ENCODE measurements at regions not wholly inside any gene's neighbourhood (a gene's known extent, or its start where the extent isn't known, plus 50 kb on each side); places are given as distances from the start of the nearest gene placed in this dataset.

DNA sequence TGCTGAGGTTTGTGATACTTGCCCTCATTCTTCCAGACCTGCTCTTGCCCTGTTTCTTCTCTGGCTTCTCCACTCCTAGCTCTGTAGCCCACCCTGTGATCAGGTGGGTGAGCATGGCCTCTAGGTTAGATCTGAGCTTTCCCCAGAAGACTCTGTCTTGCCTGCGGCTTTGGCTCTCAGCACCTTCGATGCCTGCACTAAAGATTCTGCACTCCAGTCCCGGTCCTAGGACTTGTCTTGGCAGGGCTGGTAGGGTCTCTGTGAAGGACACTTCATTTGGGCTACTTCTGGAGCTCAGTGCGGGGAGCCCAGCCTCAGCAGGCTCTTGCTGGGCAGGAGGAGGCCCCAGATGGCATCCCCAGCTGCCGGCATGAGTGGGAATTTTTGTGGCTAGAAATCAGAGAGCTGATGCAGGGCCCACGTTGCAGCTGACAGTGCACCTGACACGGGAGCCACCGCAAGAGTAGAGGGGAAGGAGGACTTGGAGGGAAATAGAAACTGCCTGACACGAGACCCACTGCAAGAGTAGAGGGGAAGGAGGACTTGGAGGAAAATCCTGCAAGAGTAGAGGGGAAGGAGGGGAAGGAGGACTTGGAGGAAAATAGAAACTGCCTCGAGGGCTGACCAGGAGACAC is 226.9 kb upstream of the B3GAT1 start:
- DNase-seq, result no peak

DNA sequence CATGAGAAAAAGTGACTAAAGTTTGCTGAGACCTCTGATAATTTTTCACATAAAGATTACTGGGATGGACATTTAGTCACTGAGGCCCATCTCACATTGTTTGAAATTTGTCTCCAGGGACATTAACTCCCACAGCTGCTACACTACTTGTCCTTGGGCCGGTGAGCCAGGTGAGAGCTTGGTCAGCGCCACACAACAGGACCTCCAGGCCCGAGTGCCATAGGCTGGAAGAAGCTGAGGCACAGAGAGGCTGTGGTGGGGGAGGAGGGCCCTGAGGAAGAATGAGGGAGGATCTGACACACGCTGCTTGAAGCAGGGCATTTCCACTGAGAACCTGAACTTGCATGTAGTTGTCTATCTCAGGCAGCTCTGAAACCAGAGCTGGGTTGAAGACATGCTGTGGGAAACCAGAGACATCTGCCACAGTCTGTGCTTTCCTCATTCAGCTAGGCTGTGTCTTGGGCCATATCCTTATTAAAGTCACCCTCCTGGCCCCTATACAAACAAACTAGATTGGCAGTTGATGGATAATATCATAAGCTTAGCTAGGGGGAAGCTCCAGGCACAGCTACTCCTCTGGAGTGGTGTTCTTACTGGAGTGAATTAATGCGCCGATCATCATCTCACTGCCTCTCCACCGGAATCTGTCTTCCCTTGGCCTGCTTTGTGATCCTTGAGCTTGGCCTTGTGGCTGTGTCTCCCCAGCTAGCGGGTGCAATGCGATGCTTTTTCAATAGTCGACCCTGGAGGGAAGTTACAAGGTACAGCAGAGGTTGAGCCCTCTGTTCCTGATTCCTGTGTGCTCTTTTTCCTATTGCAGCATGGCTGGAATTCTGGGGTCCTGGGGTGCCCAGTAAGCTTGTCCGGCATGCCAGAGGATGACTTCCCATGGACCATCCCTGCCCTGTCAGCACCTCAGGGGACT is 225.3 kb upstream of the B3GAT1 start:
- no peak for DNase-seq

DNA sequence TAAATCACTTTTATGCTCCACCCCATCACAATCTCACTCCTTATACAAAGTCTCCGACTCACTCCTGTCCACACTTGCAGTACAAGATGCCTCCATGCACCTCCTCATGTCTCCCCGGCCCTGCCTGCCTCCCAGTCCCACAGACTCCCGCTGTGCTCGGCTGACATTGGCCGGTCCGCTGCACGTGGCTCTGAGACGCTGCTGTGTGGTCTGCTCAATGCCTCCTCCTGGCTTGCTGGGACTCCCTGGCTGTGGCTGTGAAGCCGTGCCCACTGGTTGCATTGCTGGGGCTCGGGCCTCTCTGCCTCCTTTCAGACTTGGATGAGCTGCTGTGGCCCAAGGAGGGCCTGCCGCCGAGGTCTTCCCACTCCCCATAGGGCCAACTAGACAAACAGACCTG is 224.0 kb upstream of the B3GAT1 start:
- DNase-seq, result no peak

DNA sequence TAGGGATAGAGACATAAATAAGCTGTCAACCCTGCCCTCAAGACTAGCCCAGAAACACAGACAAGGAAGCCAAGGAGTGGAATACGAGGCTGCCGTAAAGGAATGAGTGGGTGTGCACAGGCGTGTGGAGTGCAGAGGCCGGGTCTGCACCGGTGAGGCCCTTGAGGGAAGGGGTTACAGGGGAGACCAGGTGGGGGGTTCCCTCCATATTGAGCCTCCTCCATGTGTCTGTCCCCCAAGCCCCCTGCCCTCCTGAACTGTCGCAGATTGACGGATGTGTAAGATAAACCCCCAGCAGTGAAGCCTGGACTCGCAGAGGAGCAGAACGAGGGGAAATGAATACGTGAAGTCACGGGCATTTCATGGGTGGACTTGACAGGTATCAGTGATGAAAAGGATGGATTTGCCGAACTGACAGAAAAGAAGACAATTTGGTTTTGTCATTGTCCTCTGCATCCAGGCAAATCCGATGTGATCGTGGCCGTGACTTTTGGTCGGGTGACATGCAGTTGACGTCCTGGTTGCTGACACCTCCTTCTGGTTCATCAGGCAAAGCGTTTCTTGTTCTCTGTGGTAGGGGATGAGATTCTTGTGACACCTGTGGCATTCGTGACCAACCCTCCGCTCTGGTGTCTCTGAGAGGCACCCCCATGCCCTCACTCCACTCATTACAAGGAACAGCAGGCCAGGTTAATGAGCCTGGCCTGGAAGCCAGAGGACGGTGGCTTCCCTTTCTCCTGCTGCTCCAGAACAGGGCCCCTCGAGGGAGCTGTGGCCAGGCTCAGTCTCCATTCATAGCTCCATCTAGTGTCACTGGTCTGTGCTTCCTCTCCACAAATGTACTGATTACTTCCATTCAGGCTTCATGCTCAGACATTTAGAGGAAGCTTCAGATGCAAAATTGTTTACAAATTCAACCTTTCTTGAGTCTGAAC is 223.1 kb upstream of the B3GAT1 start:
- no peak for DNase-seq

DNA sequence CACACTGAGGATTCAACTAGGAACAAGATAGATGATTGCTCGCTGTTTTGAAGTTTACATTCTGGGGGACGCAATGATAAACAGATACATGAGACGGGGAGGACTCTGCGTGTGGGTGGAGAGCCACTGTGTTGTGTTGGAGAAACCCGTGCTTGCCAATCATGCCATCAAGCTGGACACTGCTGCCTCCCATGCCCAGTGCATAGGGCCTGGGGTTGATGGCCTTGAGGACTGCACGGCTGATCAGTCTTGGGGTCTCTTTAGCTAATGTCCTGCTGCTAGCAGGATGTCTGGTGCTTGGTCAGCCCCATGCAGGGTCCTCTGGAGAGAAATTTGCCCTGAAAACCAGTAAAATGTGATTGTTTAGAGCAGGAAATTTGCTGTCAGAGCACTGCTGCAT is 221.2 kb upstream of the B3GAT1 start:
- DNase-seq, result no peak

DNA sequence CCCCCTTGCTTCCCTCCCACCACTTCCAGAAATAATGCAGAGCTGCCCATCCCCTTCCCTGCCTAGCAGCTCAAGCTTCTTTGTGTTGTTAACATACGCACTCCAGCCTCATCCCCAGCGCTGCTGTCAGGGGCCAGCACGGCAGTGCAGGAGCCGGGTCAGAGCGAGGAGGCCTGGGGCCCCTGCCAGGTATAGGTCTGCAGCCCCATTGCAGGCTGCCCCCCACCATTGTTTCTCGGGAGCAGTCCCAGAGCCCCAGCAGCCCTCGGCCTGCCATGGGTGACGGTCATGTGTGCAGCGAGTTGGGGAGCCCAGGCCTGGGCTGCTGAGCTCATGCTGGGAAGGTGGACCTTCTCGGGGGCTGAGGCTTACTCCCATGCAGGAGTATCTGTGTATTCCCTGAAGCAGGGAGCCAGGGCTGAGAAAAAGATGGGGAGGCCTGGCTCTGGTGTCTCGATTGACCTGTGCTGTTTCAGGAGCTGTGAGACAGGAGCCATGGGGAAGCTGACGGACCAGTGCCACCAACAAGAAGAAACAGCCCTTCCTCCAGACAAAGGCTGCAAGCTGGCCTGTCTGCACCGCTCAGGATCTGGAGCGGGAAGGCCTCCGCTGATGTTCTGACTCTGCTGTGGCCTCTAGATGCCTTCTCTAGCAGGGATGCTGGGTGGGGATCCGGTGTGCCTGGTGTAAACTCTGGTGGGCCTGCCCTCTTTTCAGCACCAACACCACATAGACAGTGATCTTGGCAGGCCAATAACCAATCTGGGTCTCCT is 220.5 kb upstream of the B3GAT1 start:
- no peak for DNase-seq

DNA sequence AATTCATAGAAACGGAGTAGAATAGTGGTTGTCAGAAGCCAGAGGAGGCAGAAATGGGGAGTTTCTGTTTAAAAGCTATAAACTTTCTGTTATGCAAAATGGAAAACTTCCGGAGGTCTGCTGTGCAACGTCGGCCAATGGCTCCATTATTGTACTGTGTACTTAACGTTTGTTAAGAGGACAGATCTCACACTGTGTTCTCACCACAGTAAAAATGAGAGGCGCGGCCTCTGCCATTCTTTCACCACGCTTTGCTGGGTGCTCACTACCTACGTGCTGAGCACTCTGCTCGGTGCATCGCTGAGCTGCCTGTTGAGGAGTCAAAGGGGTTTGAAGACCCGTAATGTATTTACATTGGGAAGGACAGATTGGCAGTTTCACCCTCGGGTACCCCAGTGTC is 218.8 kb upstream of the B3GAT1 start:
- no peak for DNase-seq

DNA sequence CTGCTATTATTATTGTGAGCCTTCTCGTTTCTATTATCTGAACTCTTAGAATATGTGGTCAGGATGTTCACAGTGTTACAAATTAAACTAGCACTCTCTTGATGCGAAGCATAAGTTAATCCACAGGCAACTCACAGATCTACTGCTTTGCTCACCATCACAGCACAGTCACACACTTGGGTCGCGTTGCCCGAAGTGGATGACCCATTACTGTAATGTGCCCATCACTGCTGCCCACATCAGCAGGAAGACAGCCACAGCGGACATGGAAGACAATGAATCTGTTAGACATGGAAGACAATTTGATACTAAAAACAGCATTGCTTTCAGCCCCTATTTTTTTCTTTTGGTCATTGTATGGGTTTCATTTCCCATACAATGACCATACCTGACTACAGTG is 216.4 kb upstream of the B3GAT1 start:
- no peak for DNase-seq

DNA sequence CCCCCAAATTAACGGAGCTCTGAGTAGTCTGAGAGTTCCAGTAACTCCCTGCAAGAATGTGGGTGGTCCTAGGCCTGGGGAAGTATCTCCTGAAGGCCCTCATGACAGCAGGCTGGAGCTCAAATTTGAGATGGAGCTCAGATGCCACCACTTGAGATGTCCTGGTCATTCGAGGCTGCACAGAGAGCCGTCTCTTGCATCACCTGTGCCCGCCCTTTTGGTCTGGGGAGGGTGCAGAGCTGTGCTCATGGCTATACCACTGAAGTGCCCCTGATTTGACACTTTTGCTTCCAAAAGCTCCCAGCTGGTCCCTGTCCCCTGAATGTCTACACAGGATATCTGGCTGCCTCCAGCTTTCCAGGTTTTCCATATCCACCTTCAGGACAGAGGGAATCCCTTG is 214.0 kb upstream of the B3GAT1 start:
- no peak for DNase-seq

DNA sequence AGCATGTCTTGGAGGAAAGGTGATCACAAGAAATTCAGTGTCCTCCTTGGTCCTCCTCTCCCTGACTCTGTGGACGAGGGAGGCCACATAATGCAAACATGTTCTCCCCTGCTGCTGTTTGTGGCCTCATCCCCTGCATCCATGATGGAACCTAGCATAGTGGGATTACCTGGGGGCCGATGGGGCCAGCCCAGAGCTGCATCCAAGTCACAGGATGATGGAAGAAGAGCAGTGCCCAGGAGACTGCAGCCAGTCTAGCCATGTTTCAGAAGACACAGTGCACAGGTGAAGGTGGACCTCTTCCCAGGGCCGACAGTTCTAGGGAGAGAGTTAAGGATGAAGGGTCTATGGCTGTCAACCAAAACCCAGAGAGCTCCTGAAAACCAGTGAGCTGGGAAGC is 213.6 kb upstream of the B3GAT1 start:
- no peak for DNase-seq

DNA sequence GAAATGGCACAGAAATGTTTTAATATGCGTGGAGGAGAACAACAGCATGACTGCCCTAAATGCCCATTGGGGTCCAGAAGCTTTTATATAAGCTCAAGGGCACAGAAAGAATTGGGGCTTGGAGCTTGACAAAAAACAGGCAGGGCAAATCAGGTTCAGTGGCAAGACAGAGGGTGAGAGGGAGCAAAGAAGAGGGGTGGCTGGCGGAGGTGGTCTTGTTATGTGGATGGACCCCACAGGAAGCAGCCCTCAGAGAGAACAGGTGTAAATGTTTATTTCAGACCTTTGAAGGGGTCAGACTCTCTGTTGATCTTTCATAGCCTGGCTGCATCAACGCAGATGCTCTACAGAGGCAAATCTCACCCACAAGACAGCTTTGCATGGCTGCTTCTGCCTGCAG is 213.1 kb upstream of the B3GAT1 start:
- DNase-seq, result no peak

DNA sequence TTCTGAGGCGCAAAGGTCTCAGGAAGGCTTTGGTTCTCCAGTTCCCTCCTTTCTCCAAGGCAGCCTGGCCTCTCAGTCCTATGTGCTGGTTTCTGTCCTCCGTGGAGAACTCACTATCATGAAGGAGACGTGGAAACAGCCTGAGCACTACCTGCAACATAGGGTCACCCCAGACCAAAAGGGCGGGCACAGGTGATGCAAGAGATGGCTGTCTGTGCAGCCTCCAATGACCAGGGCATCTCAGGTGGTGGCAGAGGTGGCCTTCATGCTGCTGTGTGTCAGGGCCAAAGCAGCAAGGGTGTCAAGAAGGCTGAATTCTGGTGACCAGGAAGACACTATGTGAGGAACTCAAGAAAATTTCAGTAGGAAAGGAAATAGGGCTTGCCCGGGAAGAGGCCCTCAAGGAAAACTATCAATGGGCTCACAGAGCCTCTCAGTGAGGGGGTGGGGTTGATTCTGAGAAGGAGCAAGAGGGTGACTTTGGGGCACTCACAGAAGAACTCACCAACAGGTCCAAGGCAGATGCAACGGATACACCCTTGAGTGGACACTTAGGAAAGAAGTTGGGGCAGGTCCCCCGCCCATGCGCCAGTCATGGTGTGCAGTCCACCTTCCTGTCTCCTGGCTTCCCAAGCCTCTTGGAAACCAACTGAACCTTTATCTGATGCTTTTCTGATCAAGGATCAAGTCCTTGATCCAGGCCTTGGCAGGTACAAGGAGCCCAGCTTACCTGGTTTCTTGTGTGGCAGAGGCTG is 212.3 kb upstream of the B3GAT1 start:
- DNase-seq, result no peak

DNA sequence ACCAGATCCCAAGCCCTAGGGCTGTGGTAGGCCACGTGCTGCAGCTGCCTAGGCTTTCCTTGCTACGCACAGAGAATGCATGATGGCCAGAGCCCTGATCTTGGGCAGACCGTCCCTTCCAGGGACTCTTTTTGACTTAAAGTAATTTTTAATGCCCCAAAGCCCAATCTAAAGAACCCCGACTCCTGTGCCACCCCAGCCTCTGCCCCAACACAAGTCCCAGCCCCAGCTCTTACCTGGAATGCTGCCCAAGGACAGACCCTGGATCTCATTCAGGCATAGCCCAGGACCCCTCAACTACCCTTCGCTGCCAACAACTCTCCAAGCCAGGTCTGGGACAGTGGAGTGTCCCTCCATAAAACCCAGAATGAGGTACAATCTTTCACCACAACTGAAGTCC is 211.7 kb upstream of the B3GAT1 start:
- no peak for DNase-seq

DNA sequence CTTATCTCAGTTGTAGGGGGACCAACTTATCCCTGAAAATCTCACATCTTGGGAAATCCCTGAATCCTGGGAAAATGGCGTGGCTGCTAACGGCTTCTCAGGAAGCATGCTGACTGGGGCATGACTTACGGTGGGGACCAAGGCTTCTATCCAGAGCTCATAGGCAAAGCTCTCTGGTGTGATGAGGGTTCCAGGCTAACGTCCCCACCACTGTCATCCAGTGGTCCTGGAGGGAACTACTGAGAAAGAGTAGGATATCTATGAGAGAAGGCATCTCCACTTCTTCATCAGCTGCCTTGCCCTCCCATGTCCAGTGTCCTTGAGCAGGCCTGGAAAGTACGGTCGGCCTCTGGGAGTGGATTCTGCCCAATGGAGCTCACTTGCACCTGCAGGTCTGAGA is 210.4 kb upstream of the B3GAT1 start:
- no peak for DNase-seq

DNA sequence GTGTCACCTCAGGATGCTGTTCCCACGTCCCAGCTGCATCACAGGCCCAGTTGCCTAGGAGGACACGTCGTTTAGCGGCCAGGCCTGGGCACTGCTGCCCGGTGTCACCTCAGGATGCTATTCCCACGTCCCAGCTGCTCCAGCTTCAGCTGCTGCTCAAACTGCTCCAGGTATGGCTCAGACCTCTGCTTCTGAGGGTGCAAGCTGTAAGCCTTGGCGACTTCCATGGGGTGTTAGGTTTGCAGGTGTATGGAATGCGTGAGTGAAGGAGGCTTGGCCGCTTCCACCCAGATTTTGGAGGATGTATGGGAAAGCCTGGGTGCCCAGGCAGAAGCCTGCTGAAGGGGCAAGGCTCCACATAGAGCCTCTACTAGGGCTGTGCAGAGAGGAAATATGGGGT is 205.3 kb upstream of the B3GAT1 start:
- DNase-seq, result no peak

DNA sequence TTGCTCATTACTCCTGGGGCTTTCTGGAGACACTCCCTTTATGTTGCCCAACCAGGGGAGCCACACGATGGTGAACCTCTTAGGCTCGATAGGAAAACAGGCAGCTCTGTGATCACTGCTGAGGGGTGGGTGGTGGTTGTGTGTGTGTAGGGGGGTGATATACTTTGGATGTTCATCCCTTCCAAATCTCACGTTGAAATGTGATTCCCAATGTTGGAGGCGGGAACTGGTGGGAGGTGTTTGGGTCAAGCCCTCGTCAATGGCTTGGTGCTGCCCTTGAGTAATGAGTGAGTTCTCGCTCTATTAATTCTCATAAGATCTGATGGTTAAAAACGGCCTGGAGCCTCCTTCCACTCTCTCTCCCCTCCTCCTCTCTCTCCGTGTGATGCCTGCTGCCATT is 204.0 kb upstream of the B3GAT1 start:
- no peak for DNase-seq

DNA sequence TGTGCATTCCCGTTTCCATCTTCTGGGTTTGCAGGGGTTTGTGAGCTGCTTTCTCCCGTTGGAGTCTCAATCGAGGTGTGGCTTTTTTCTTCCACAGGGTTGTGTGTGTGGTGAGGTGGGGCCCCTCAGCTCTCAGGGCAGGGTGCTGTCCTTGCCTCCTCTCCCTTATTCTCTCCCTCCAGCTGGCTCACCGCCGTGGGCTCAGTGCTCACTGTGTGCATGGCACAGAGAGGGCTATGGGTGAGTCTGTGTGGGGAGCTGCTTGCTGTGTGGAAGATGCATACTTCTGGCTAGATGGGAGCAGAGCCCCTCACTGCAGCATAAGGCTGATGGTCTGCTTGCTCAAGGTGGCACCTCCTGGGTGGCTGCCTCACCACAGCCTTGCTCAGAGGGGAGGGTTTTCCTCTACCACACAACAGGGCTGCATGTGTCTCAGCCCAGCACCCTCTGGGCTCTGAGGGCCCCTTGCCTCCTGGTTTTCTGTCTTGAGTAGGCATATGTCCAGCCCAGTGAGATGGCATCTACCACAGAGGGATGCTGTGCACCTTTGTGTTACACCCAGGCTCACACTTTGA is 203.1 kb upstream of the B3GAT1 start:
- DNase-seq, result no peak

DNA sequence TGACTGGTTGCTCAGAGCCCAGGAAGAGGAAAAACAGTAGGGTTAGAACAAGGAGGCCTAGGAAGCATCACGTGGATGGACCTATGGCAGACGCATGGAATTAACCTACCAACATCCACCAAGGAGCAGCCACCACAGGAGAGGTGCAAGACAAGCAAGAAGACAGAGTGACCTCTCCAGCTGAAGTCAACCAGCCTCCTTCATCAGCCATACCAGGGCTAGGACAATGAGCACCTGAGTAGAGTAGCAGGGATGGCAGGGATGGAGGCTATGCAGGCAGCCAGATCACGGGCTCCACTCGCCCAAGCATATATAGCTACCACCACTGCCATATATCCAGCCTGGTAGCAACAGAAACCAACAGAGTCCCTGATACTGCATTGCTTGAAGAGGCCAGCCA is 202.1 kb upstream of the B3GAT1 start:
- DNase-seq, result no peak

DNA sequence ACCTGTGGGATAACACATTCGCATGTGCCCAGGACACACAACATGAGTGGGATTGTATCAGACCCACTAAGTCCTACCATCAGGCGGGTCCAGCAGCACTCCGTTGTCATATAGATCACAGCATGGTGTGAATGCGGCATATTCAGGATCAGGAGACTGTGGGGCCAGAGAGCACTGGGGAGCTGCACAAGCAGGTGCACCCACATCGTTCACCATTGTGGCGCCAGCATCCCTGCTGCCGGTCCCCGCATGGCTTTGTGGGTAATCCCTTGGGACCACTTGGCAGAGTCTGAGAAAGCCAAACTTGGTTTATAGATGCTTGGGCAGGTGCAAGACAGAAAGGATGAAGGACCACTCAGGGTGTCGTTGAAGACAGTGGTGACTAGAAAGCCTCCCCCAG is 201.6 kb upstream of the B3GAT1 start:
- no peak for DNase-seq

DNA sequence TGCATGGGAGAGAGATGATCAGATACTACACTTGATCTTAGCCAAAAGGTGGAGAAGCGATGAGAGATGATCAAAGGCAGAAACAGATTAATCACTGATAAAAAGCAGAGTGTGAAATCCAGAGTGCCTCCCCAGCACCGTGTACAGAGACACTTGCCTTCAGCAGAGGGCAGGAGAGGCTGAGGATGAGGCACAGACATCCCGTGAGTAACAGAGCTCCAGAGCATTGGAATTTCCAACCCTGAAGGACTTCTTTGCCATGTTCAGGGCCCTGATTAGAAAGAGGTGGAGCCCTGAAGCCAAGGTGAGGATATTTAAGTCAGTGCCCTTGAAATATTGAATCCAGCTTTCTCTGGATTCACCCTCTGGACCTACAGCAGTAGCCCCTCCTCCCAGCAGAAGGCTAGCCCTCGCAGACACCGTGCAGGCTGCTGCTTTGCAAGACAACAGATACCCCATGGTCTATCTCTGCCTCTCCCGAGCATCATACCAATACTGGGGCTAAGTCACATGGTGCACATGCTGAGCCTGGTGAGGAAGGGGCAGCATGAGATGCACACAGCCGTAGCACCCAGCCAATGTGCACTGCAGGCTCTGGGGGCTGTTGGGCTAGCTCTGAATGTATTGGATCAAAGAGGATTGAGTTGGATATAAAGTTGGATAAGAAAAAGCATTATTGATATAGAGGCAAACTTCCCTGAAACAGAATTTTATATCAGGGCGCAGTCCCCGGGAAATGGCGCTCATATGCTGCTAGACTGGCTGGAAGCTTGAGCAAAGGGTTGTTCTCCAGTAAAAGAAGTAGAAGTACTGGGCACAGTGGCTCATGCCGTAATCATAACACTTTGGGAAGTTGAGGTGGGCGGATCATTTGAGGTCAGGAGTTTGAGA is 200.3 kb upstream of the B3GAT1 start:
- no peak for DNase-seq

DNA sequence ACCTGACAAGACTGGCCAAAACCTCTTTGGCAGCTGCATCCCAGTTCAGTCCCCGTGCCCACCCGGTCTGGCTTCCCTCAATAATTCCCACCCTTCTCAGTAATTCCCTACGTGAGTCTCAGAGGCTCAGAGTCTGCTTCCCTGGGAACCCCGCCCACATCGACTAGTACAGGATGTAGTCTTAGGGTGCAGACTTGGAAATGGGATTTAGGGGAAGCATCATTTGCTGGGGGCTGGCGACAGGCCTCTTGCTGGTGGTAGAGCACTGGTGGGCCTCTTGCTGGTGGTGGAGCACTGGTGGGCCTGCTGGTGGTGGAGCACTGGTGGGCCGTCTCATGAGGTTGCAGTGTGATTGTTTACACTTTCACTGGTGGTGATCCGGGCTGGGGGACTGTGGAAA is 199.5 kb upstream of the B3GAT1 start:
- DNase-seq, result no peak

Data from activated CD4-positive, alpha-beta T cell treated with anti-CD3 and anti-CD28 coated beads for 1 hour (primary cell).